H1 (cell line): ENCODE measurements at regions not wholly inside any gene's neighbourhood (a gene's known extent, or its start where the extent isn't known, plus 50 kb on each side); places are given as distances from the start of the nearest gene placed in this dataset.
"Not testable (repeated sequence)": the region's sequence is repeated elsewhere in the genome, so short reads cannot be mapped to it uniquely, and the experiment has no call there.

Source experiments
- CTCF ChIA-PET: fragments of 300-600 bp; sonication (Branson Sonifier 250); formaldehyde crosslinking; loops from one replicate; lab custom pipeline; 2021; ENCODE audit not compliant: partially characterized antibody; lab: Charles Lee
- POLR2A ChIA-PET: fragments of 300-600 bp; sonication (Branson Sonifier 250); formaldehyde crosslinking; loops from one replicate; lab custom pipeline; 2021; ENCODE audit warnings: inconsistent platforms; ENCODE audit not compliant: partially characterized antibody; lab: Charles Lee
- DNase-seq, 2 experiments: peaks; one replicate each; pipeline versions ENCODE4 v3.0.0 to v3.0.0-alpha.2; 2010 to 2022; ENCODE audit warnings: low spot score in 2 of 2, low read depth in 1 of 2, mixed read lengths in 1 of 2
- FAIRE-seq: peaks from 2 replicates; lab custom pipeline; 2011; peaks lifted over from hg19 to GRCh38; lab: Jason Lieb, UNC
- H2AFZ ChIP-seq: 2 replicates; pipeline ENCODE4 v1.8.1; 2012; ENCODE audit warnings: low read length, inconsistent platforms
- H2AK5ac ChIP-seq: 2 replicates; pipeline ENCODE4 v1.6.1; 2013; ENCODE audit warnings: low read depth, low read length
- H2BK120ac ChIP-seq: replicated peaks from 2 replicates; pipeline ENCODE3; 2013; ENCODE audit warnings: low read depth, low read length, inconsistent platforms
- H2BK12ac ChIP-seq: 2 replicates; pipeline ENCODE4 v1.6.1; 2013; ENCODE audit warnings: low read depth, low read length
- H2BK15ac ChIP-seq: 2 replicates; pipeline ENCODE4 v1.6.1; 2013; ENCODE audit warnings: low read length
- H2BK20ac ChIP-seq: 2 replicates; pipeline ENCODE4 v1.6.1; 2013; ENCODE audit warnings: low read length
- H2BK5ac ChIP-seq: 2 replicates; pipeline ENCODE4 v1.6.1; 2013; ENCODE audit warnings: low read depth, low read length
- H3K14ac ChIP-seq: 2 replicates; pipeline ENCODE4 v1.6.1; 2013; ENCODE audit warnings: inconsistent platforms; ENCODE audit not compliant: insufficient read length
- H3K18ac ChIP-seq: 2 replicates; pipeline ENCODE4 v1.6.1; 2013; ENCODE audit warnings: low read length; ENCODE audit errors: extremely low read depth
- H3K23ac ChIP-seq: 2 replicates; pipeline ENCODE4 v1.6.1; 2013; ENCODE audit warnings: inconsistent platforms; ENCODE audit not compliant: insufficient read length
- H3K23me2 ChIP-seq: 2 replicates; pipeline ENCODE4 v1.6.1; 2013; ENCODE audit warnings: low read depth, low read length
- H3K27ac ChIP-seq: 2 replicates; pipeline ENCODE4 v1.6.1; 2011; ENCODE audit warnings: low read depth, low read length, inconsistent platforms
- H3K27me3 ChIP-seq, 4 experiments: replicated peaks in 1 of 4; 1 replicate in 1 of 4; 2 replicates in 3 of 4; pipeline versions ENCODE4 v1.6.1 to v1.8.1; 2011 to 2013; ENCODE audit warnings: low read length in 3 of 4, mild to moderate bottlenecking in 3 of 4, inconsistent platforms in 2 of 4, mixed read lengths in 2 of 4, moderate library complexity in 1 of 4; ENCODE audit not compliant: control insufficient read depth in 3 of 4, insufficient read depth in 3 of 4; ENCODE audit errors: extremely low read depth in 1 of 4
- H3K36me3 ChIP-seq, 4 experiments: 2 replicates each; pipeline versions ENCODE4 v1.6.1 to v1.8.1; 2011 to 2013; ENCODE audit warnings: mild to moderate bottlenecking in 4 of 4, low read length in 3 of 4, moderate library complexity in 2 of 4, control low read depth in 1 of 4, inconsistent platforms in 1 of 4; ENCODE audit not compliant: insufficient read depth in 4 of 4, control insufficient read depth in 2 of 4
- H3K4ac ChIP-seq: replicated peaks from 2 replicates; pipeline ENCODE3; 2013; ENCODE audit warnings: low read length, low read depth, mixed read lengths, inconsistent platforms; ENCODE audit not compliant: insufficient read length
- H3K4me1 ChIP-seq, 4 experiments: replicated peaks in 1 of 4; 1 replicate in 1 of 4; 2 replicates in 3 of 4; pipeline versions ENCODE4 v1.6.1 to v1.8.1; 2011 to 2013; ENCODE audit warnings: low read length in 3 of 4, inconsistent platforms in 2 of 4, mixed read lengths in 1 of 4; ENCODE audit not compliant: insufficient read depth in 4 of 4, control insufficient read depth in 3 of 4
- H3K4me2 ChIP-seq, 2 experiments: 2 replicates each; pipeline versions ENCODE4 v1.6.1 to v1.8.1; 2011 to 2013; ENCODE audit warnings: low read depth in 2 of 2, low read length in 2 of 2, control low read depth in 1 of 2, inconsistent platforms in 1 of 2, mild to moderate bottlenecking in 1 of 2; ENCODE audit not compliant: insufficient read depth in 1 of 2
- H3K4me3 ChIP-seq, 4 experiments: fragments of 200-600, 300-600 bp in 1 of 4; sonication (generic), shearing (Covaris generic), sonication (Bioruptor Twin) in 1 of 4; 2 replicates each; pipeline versions ENCODE4 v1.5.1 to v1.8.1; 2011 to 2016; ENCODE audit warnings: low read length in 4 of 4, low read depth in 3 of 4, control low read depth in 2 of 4, inconsistent platforms in 2 of 4, mild to moderate bottlenecking in 2 of 4, mixed read lengths in 1 of 4, moderate library complexity in 1 of 4; ENCODE audit not compliant: insufficient read depth in 2 of 4; ENCODE audit errors: extremely low read depth in 1 of 4
- H3K56ac ChIP-seq: replicated peaks from 2 replicates; pipeline ENCODE3; 2013; ENCODE audit warnings: low read depth, mild to moderate bottlenecking, mixed read lengths, low read length, inconsistent platforms; ENCODE audit not compliant: insufficient read length
- H3K79me1 ChIP-seq: 2 replicates; pipeline ENCODE4 v1.6.1; 2013; ENCODE audit warnings: low read depth, low read length, control low read depth
- H3K79me2 ChIP-seq, 2 experiments: 2 replicates each; pipeline versions ENCODE4 v1.6.1 to v1.8.1; 2012 to 2013; ENCODE audit warnings: low read length in 2 of 2, mild to moderate bottlenecking in 2 of 2, inconsistent platforms in 1 of 2; ENCODE audit not compliant: insufficient read depth in 2 of 2, control insufficient read depth in 1 of 2
- H3K9ac ChIP-seq, 4 experiments: replicated peaks in 1 of 4; 1 replicate in 1 of 4; 2 replicates in 3 of 4; pipeline versions ENCODE4 v1.6.1 to v1.8.1; 2011 to 2013; ENCODE audit warnings: low read depth in 3 of 4, low read length in 3 of 4, control low read depth in 2 of 4, mild to moderate bottlenecking in 2 of 4, moderate library complexity in 2 of 4, inconsistent platforms in 1 of 4; ENCODE audit errors: extremely low read depth in 1 of 4
- H3K9me3 ChIP-seq, 2 experiments: 2 replicates each; pipeline versions ENCODE4 v1.6.1 to v1.8.1; 2012 to 2013; ENCODE audit warnings: mild to moderate bottlenecking in 2 of 2, moderate library complexity in 2 of 2, control low read depth in 1 of 2, inconsistent platforms in 1 of 2, low read depth in 1 of 2, low read length in 1 of 2, mixed read lengths in 1 of 2; ENCODE audit not compliant: insufficient read depth in 2 of 2
- H4K20me1 ChIP-seq, 2 experiments: replicated peaks in 1 of 2; 2 replicates each; pipeline versions ENCODE3 to v1.8.1; 2011 to 2013; ENCODE audit warnings: inconsistent platforms in 2 of 2, low read length in 2 of 2, mild to moderate bottlenecking in 1 of 2; ENCODE audit not compliant: insufficient read depth in 2 of 2, control insufficient read depth in 1 of 2
- H4K5ac ChIP-seq: 2 replicates; pipeline ENCODE4 v1.6.1; 2013; ENCODE audit warnings: low read length, low read depth, mixed read lengths, inconsistent platforms; ENCODE audit not compliant: insufficient read length
- H4K8ac ChIP-seq: 2 replicates; pipeline ENCODE4 v1.8.0; 2013; ENCODE audit warnings: mild to moderate bottlenecking, moderate library complexity, low read length, inconsistent platforms; ENCODE audit not compliant: insufficient read depth; ENCODE audit errors: extremely low read depth
- H4K91ac ChIP-seq: replicated peaks from 2 replicates; pipeline ENCODE3; 2013; ENCODE audit warnings: low read length, mixed read lengths, inconsistent platforms; ENCODE audit not compliant: insufficient read length
- WGBS, 2 experiments: shearing (Covaris generic) in 1 of 2; methylation state at CpG; one replicate each; pipeline versions ENCODE4 v1.1.6 to v1.1.7; 2013 to 2015; ENCODE audit warnings: low lambda C conversion rate in 2 of 2, mixed read lengths in 2 of 2, inconsistent platforms in 1 of 2, low coverage in 1 of 2, missing lambda C conversion rate in 1 of 2; ENCODE audit not compliant: insufficient replicate concordance in 2 of 2, insufficient coverage in 1 of 2, insufficient read length in 1 of 2; ENCODE audit errors: extremely low coverage in 1 of 2, missing lambda C conversion rate in 1 of 2; 5-methylcytosine and 5-hydroxymethylcytosine counted together

DNA sequence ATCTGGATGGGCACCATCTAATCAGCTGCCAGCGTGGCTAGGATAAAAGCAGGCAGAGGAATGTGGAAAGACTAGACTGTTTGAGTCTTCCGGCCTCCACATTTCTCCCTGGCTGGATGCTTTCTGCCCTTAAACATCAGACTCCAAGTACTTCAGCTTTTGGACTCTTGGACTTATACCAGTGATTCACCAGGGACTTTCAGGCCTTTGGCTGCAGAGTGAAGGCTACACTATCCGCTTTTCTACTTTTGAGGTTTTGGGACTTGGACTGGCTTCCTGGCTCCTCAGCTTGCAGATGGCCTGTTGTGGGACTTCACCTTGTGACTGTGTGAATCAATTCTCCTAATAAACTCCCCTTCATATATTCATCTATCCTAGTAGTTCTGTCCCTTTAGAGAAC lies 88.5 kb upstream of the NEGR1 start:
- H3K4me1 ChIP-seq, H2BK15ac ChIP-seq, H4K5ac ChIP-seq, H3K4me3 ChIP-seq, H3K4me2 ChIP-seq, H3K4ac ChIP-seq, H3K14ac ChIP-seq, H3K9me3 ChIP-seq, H3K79me2 ChIP-seq, H2BK5ac ChIP-seq, H3K23ac ChIP-seq, H2BK20ac ChIP-seq, FAIRE-seq, H3K9ac ChIP-seq, H3K18ac ChIP-seq, H3K27ac ChIP-seq, H3K36me3 ChIP-seq, H2BK120ac ChIP-seq, POLR2A ChIA-PET, H4K20me1 ChIP-seq, H3K56ac ChIP-seq, DNase-seq, H2AK5ac ChIP-seq, H3K23me2 ChIP-seq, H3K79me1 ChIP-seq, H4K91ac ChIP-seq, H3K27me3 ChIP-seq, H2BK12ac ChIP-seq, CTCF ChIA-PET, H4K8ac ChIP-seq, H2AFZ ChIP-seq: not testable (repeated sequence)
- WGBS, 2 experiments = 97% methylated on average over 3 of the region's 3 CpGs; no CpG with 5 or more reads in 1 of the 2 experiments
